Stimulated activated CD8-positive, alpha-beta memory T cell treated with anti-CD3 and anti-CD28 coated beads, Interleukin-4, amount 100 ng/mL, for 4 hours (primary cell): ENCODE measurements at regions not wholly inside any gene's neighbourhood (a gene's known extent, or its start where the extent isn't known, plus 50 kb on each side); places are given as distances from the start of the nearest gene placed in this dataset.

Experiments
- DNase-seq, 2 donors: peaks; one replicate each; pipeline ENCODE4 v3.0.0-alpha.2; 2020; ENCODE audit warnings: low read depth in 2 of 2, low spot score in 1 of 2

DNA sequence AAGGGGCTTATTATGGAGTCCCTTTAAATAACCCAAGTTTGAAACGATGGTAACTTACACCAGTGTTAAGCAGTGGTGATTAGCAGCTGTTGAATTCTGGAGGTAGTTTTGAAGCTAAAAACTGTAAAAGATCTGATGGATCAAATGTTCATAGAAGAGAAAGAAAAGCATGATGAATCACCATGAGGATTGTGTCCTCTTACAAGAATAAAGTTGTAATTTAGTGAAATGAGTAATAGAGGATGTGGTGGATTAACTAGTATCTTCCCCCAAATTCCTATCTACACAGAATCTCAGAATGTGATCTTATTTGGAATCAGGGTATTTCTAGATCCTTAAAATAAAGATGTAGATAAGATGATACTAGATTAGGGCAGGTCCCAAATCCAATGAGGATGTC, 1138.2 kb upstream of the TMEFF2 start:
- DNase-seq = no peak

DNA sequence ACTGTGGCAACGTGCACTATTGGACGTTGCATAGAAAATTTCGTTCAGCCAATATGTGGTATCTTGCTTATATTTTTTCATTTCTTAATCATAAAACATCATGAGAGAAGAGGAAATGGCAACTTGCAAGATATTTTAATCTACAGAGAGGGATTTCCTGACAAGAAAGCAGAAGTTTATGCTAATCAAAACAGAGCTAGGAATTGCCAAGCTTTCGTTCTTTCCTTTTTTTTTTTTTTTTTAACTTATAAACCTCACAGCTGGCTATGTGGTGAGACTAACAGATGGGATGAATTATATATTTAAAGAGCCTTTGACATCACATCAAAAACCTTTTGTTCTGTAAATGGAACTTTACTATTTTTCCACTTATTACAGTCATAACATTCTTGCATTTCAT, 1136.9 kb upstream of the TMEFF2 start:
- no peak for DNase-seq

- no peak for DNase-seq
Observed at GRCh38 chr2:193326296-193326695, 1131.6 kb upstream of the TMEFF2 start.

DNA sequence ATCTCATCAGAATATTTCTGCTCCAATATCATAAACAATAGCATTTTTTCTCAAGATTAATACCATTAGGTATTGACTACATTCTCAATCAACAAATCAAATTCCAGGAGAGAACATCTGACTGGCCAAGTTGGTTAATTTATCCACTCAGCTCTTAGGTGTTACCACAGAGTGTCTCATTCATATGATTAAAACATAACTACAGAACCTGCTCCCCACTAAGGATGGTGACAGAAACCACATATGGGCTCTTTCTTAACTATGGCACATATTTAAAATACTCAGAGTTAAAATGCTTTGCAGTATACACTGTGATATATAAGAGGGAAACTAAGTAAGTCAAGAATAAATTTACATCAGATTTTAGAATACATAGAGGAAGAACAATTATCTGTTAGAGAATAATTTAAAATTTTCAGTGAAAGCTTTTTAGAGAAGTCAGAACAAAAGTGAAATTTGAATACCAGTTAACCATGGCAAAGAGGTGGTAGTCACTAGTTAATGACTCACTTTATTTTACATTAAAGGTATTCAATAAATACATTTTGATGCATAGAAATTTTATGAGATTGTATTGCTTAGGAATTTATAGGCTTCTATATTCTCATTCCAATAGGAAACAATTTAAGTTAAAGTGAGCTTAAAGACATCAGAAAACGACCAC, 1120.8 kb upstream of the TMEFF2 start:
- DNase-seq = no peak

GRCh38 chr2:193303464-193303863, 1108.7 kb upstream of the TMEFF2 start:
- no peak for DNase-seq

- DNase-seq = no peak
Observed at GRCh38 chr2:193294371-193294770, 1099.6 kb upstream of the TMEFF2 start.

DNA sequence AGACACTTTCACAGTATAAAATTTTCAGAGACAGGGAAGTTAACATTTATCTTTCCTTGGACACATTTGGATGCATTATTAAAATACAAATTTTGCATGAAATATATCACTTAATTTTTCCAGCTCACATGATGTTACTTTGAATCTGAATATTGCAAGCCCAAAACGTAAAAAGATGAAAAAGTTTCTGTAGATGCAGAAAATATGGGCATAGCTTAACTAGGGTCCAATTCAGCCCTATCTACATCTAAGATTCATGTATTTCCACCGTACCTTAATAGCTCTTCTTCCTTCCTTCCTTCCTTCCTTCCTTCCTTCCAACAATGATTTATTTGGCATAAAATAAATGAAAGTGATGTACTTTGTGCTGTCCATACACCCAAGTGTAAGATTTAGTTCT, 1084.6 kb upstream of the TMEFF2 start:
- DNase-seq = no peak

- no peak for DNase-seq
Observed at GRCh38 chr2:193276988-193277387, 1082.3 kb upstream of the TMEFF2 start.

- no peak for DNase-seq
Observed at GRCh38 chr2:193276560-193276959, 1081.8 kb upstream of the TMEFF2 start.

GRCh38 chr2:193276069-193276468, 1081.3 kb upstream of the TMEFF2 start:
- no peak for DNase-seq

DNA sequence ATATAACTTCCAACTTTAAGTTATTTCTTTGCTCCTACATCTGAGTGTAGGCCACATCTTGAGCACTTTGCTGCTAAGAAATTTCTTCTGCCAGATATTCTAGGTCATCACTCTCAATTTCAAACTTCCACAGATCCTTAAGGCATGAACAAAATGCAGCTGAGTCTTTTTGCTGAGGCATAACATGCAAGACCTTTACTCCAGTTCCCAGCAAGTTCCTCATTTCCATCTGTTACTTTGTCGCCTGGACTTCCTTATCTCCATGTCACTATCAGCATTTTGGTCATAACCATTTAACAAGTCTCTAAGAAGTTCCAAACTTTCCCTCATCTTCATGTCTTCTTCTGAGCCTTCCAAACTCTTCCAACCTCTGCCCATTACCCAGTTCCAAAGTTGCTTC, 1077.3 kb upstream of the TMEFF2 start:
- no peak for DNase-seq

- DNase-seq = no peak
Observed at GRCh38 chr2:193270816-193271215, 1076.1 kb upstream of the TMEFF2 start.

DNA sequence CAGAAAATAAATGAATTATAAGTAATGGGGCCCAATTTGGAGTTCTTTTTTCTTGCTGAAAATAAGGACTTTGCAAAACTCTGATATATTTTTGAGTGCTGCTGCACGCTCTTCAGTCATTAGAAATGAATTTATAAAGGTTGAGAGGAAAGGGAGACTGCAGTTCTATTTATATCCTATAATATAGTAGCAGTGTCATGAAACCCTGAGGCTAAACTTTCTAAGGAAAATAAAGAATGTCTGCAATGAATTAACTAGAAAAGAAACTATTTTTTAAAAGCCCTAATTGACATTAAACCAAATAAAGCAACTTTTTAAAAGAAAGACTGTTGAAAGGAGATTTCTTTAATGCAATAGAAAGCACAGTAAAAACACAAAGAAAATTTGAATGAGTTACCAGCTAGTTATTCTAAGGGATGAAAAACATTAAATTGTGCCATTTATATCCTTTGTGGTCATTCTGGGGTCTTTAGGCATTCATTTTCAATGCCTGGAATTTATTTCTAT, 1072.8 kb upstream of the TMEFF2 start:
- DNase-seq = no peak

GRCh38 chr2:193253014-193253530, 1058.3 kb upstream of the TMEFF2 start:
- DNase-seq = no peak

GRCh38 chr2:193251909-193252308, 1057.2 kb upstream of the TMEFF2 start:
- no peak for DNase-seq

- DNase-seq = no peak
Observed at GRCh38 chr2:193250389-193250788, 1055.7 kb upstream of the TMEFF2 start.

DNA sequence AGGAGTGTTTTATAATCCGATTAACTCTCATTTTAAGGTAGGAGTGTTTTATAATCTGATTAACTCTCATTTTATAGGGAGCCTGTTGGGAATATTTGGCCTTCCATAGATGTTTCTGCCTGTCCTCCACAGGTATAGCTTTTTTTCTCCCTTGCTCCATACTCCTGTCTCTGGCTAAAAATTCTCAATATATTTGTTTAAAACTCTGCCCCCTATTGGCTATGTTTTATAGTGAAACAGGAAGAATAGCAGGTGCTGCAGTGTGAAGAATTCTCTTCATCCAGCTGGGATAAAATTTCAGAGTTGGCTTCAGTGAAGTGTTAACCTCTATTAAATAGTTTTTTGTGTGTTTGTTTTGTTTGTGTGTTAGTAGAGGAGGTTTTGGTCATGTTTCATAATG, 1046.0 kb upstream of the TMEFF2 start:
- DNase-seq = no peak

GRCh38 chr2:193231634-193232033, 1036.9 kb upstream of the TMEFF2 start:
- DNase-seq = no peak

GRCh38 chr2:193228276-193228675, 1033.5 kb upstream of the TMEFF2 start:
- DNase-seq = no peak

- DNase-seq = no peak
Observed at GRCh38 chr2:193222454-193222853, 1027.7 kb upstream of the TMEFF2 start.

GRCh38 chr2:193219413-193219812, 1024.7 kb upstream of the TMEFF2 start:
- no peak for DNase-seq

GRCh38 chr2:193201583-193201982, 1006.9 kb upstream of the TMEFF2 start:
- no peak for DNase-seq

- no peak for DNase-seq
Observed at GRCh38 chr2:193199322-193199721, 1004.6 kb upstream of the TMEFF2 start.
